GM08714 (cell line): ENCODE measurements at regions not wholly inside any gene's neighbourhood (a gene's known extent, or its start where the extent isn't known, plus 50 kb on each side); places are given as distances from the start of the nearest gene placed in this dataset.

Experiments used
- H3K4me3 ChIP-seq: fragments of 200-500 bp; sonication (Bioruptor generic); 2 replicates; pipeline ENCODE4 v1.5.1; 2014; ENCODE audit warnings: mild to moderate bottlenecking, low read length, inconsistent platforms
- ZNF274 ChIP-seq: IDR thresholded peaks from 2 replicates; pipeline ENCODE4 v1.6.1; 2012; ENCODE audit warnings: mild to moderate bottlenecking, low read depth, low read length

DNA sequence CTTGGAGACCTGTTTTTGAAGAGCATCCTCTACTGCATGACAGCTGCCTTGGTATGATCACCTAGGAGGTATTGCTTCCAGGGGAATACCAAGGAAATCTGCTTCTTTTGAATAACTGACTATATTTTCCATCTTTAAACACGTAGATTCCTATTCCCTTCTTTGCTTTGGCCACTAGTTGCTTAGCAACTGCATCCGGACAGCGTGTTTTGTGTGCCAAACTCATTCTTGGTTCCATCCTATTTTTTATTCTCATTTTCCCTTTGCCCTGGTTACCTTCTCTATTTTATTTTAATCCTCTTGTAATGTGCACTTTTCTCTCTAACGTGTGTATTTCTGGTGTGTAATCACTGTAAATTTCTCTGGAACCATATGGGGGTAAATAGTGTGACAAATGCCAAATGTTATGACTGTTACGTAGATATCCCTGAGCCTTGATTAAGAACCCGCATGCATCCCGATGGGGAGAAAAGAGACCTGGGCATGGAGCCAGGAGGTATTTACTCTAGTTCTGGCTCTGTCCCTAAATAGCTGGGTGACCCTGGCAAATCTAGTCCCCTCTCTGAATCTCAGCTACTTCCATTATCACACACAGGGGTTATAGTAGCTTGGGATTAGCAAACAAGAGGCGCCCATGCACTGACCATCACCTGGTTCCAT lies 241.7 kb downstream of the MIAT start:
- no peak for TF ChIP-seq ZNF274
- H3K4me3 ChIP-seq = no peak overlapping the region

DNA sequence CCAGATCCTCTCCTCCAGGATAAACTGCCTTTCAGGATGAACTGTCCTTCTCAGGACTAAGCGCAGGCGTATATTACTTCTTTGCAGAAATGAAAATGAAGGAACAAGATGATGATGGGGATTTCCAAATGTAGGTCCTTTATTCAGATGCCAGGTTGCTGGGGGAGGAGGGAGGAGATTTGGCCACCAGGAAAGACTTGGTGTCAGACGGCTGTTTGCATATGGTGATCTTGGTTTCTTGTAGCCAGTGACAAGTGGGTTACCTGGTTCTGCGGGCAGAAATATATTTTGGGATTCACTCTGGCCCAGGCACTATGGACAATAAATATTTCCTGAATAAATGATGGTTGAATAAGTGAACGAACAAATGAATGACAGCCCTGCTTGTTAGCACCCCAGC lies 243.4 kb downstream of the MIAT start:
- TF ChIP-seq ZNF274 = no peak
- H3K4me3 ChIP-seq = no peak overlapping the region

DNA sequence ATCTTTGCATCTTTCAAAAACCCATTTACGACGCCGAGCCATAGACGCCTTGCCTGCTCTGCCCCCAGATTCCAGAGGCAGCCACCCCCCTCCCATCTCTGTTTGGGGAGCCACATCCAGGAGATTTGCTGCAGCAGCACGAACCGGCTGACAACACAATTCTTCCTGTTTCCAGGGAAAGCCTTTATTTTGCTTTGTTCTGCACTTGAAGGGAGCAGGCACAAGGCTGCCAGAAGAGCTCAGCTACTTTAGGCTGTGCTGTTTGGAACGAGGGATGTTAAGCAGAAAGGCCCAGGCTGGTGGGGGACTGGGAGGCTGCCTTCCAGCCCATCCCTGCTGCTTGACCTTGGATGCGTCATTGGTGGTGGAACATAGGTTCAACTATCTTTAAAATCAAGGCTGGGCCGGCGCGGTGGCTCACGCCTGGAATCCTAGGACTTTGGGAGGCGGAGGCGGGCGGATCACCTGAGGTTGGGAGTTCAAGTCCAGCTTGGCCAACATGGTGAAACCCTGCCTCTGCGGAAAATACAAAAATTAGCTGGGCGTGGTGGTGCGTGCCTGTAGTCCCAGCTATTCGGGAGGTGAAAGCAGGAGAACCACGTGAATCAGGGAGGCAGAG lies 243.9 kb downstream of the MIAT start:
- H3K4me3 ChIP-seq = no peak overlapping the region
- no peak for TF ChIP-seq ZNF274

DNA sequence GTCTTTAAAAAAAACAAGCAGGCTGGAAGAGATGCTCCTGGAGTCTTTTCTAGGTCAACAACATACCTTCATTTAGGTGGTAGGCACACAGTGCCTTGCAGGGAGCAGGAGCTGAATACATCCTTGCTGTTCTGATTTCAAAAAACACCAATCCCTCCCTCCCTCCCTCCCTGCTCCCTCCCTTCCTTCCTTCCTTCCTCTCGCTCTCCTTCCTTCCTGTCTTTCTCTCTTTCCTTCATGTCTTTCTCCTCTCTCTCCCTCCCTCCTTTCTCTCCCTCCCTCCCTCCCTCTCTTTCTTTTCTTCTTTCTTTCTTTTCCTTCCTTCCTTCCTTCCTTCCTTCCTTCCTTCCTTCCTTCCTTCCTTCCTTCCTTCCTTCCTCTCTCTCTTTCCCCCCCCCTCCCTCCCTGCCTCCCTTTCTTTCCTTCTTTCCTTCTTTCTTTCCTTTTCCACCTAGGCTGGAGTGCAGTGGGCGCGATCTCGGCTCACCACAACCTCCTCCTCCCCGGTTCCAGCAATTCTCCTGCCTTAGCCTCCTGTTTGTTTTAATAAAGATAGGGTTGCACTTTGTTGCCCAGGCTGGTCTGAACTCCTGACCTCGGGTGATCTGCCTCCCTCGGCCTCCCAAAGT lies 245.1 kb downstream of the MIAT start:
- no peak overlapping the region for H3K4me3 ChIP-seq
- no peak for TF ChIP-seq ZNF274

DNA sequence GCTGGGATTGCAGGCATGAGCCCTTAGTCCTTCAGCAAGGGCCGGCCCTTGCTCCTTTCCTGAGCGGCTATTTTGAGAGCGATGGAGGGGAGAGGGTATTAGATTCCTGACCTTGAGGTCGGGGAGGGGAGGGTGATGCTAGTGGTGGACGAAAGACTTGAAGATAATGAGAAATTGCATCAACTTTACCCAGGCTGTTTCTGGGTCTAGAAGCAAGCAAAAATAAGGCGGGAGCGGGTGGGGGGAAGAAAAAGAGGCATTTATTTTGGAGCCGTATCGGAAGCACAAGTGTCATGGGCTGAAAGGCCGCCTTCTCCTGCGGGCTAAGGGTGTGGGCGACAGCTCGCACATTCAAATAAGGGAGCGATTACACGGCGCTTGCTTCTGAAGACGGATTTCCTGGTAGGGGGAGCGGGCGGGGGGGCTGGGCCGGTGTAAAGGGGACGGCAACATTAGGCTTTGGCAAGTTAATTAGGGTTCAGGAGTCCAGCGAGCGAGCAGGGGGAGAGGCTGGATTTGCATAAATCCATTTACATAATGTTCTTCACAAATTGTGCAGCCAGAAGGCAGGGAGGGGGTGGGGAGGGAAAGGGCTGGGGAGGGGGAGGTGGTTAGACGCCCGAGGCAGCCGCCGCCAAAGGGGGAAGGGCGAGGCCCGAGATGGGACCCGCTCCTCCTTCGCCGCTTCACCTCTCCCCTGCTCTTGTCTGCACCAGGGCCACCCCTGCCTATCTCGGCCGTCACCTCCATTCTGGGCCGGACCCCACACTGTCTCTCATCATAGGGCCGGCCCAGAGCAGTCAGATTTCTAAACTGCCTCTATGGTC lies 245.9 kb downstream of the MIAT start:
- H3K4me3 ChIP-seq = no peak overlapping the region
- TF ChIP-seq ZNF274 = no peak

DNA sequence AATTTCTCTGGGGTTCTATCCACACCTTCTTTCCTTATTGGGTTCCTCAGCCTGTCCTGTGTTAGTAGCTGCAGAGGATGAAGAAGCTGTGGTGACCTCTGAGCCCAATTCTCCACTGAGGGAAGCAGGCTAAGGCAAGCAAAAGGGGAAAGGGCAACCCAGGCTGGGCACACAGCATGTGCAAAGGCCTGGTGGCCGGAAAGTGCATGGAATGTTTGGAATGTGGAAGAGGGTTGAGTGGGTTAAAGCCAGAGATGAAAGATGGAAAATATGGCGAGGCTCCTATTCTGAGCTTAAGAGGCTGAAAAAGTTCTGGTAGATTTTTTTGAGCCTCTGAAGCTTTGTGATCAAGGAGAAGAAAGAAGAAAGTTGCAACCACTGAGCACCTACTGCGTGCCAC lies 247.1 kb downstream of the MIAT start:
- H3K4me3 ChIP-seq = no peak overlapping the region
- TF ChIP-seq ZNF274 = no peak

DNA sequence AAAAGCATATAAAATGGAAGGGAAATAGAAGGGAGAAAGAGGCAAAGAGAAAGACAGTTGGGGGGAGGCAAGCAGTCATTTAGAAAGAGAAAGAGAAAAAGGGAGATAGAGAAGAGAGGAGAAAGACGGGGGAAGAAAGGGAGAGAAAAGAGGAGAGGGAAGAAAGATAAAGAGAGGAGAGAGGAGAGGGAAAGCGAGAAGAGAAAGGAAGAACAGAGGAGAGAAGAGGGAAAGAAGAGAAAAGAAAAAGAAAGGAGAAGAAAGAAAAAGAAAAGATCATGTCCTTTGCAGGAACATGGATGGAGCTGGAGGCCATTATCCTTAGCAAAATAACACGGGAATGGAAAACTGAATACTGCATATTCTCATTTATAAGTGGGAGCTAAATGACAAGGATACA lies 247.7 kb downstream of the MIAT start:
- TF ChIP-seq ZNF274 = no peak
- no peak overlapping the region for H3K4me3 ChIP-seq

DNA sequence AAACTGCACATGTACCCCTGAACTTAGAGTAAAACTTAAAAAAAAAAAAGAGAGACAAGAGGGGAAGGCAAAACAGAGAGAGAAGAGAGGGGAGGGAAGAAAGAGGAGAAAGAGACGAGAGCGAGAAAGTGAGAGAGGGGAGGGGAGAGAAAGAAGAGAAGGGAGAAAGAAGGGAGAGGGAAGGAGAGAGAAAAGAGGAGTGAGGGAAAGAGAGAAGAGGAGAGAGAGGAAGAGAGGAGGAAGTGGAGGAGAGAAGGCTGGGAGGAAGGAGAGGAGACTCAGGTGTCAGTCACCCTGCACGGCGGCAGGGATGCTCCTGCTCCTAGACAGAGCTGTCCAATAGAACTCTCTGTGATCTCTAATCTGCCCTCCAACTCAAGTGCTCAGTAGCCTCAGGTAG lies 248.3 kb downstream of the MIAT start:
- no peak overlapping the region for H3K4me3 ChIP-seq
- no peak for TF ChIP-seq ZNF274

DNA sequence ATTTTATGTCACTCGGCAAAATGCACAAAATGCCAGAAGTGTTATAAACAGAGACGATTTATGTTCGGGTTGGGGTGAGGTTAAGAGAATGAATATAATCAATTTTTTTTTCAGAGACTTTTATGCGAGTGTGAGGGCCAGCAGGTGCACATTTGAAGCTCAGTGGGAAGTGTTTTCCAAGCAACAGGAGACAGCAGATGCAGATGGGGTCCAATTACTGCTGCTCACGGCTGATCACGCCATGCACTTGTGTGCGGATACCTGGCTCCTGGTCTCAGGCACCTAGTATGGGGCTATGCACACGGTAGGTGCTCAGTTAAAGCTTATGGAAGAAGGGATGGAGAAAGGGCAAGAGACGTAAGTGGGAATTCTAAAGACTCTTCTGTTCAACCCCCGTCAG lies 249.1 kb downstream of the MIAT start:
- no peak overlapping the region for H3K4me3 ChIP-seq
- no peak for TF ChIP-seq ZNF274

DNA sequence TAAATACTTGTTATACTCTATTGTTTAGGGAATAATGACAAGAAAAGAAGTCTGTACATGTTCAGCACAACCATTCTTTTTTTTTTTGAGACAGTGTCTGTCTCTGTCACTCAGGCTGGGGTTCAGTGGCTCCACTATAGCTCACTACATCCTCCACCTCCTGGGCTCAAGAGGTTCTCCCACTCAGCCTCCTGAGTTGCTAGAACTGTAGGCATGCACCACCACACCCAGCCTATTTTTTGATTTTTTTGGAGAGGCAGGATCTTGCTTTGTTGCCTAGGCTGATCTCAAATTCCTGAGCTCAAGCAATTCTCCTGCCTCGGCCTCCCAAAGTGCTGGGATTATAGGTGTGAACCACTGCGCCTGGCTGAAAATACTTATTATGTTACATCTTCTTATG lies 250.0 kb downstream of the MIAT start:
- no peak for TF ChIP-seq ZNF274
- H3K4me3 ChIP-seq = no peak overlapping the region

DNA sequence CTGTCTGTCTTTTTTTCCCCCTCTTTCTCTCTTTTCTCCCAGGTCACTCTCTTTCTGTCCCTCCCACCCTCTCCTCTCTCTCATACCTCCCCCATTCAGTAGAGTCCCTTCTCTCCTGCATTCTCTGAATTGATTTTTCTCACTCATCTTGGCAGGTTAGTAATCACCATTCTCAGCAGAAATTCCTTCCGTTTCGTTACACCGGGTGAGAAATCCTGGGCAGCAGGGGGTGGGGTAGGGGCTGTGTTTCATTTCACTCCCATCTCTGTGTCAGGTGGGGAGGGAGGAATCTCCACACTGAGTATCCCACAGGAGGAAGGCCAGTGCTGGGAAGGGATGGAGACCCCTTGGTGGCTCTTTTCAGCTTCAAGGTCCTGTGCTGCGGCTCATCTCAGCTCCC lies 253.5 kb downstream of the MIAT start:
- H3K4me3 ChIP-seq = no peak overlapping the region
- TF ChIP-seq ZNF274 = no peak

DNA sequence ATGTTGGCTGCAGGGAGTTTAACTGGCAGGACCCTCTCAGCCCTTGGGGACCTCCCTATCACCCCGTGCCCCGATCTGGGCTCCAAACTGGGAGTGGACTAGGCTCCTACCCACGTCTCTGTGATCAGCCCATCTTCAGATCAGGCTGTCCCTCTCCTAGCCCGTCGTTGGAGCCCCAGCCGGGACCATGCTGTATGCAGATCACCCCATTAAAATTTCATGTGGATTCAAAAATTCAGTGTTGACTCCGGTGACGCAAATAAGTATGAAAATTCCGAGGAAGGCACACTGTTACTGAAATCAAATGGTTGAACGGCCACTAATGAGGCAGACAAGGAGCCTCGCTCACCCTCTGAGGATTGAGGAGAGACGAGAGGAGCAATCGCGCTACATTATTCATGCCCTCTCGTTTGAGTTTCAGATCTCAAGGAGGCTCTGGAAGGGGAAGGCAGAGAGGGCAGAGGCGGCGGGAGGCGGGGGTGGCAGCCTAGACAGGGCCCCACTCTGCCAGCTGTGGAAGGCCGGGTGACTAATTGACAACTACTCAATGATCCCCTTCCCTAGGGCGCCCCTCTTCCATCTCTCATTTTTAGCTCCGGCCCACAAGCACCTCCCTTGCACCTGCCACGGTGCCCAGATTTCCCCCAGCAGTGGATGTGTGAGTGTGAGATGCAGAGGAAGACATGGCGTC lies 255.4 kb downstream of the MIAT start:
- TF ChIP-seq ZNF274 = no peak

DNA sequence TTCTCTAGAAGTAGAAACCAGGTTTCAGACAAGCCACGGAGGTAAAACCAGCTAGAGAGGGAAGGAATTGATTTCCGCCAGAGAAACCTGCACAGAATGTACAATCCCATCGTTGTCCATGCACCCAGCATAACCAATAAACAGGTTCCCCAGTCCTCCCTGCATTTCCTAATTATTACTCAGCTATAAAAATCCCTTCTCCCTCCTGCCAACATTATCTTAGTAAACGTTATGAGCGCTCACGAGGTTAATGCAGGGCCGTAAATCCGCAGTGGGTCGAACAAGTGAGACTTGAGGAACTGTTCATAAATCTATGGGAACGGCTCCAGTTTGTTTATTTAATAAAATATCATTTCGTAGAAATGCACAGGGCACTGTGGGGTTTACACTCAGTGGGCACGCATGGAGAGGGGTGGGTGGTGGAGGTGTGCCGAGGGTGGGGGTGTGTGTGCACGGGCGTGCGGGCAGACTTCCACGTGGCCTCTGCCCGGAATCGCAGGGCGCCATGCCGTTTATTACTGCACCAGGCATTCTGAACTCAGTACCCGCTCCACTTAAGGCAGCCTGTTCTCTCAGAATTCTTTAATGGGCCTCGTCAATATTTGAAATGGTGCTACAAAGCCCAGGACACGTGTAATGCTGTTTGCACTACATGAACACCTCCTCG lies 257.3 kb downstream of the MIAT start:
- no peak for TF ChIP-seq ZNF274
- H3K4me3 ChIP-seq = no peak overlapping the region

More for the DNA sequence above, 255.4 kb downstream of the MIAT start:
- H3K4me3 ChIP-seq = no peak overlapping the region
